ENCODE measurements at regions not wholly inside any gene's neighbourhood (a gene's known extent, or its start where the extent isn't known, plus 50 kb on each side); places are given as distances from the start of the nearest gene placed in this dataset.

DNA sequence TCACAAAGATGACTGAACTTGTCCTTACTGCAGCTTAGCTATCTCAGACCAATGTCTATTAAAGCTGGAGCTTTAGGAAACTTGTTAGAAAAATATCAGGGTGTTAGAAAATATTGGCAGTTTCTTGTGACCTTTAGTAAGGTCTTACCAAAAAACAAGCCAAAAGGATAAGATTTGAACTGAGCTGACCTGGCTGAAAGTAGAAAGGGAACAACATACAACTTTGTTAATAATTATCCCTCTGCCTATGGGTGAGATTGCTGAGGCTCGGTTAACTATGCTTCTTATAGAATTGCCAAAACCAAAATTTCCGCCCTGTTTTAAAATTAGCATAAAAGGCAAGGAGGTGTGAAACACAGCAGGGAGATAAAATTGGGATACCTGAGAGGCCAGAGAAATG is 73.8 kb downstream of the DHRS2 start:
- H2AFZ ChIP-seq (ENCODE audit: insufficient read depth, low read length, poor library complexity) = no peak overlapping the region
- H3K18ac ChIP-seq (ENCODE audit: low read length) = no peak overlapping the region
- H3K79me1 ChIP-seq (ENCODE audit: low read length) = no peaks in the 10 kb centered on the region
- no peaks in the 10 kb centered on the region for H3K36me3 ChIP-seq (ENCODE audit: control insufficient read depth in 1 of 2, insufficient read depth in 2 of 2, low read length in 2 of 2)
- H2AK5ac ChIP-seq (ENCODE audit: low read length) = no peak overlapping the region
- H3K14ac ChIP-seq (ENCODE audit: low read length) = no peak overlapping the region
- H3K27ac ChIP-seq (ENCODE audit: low read depth, low read length) = no peak overlapping the region
- DNase-seq = no peak
- H3K4me3 ChIP-seq (ENCODE audit: low read depth, low read length) = no peak overlapping the region
- WGBS (ENCODE audit: extremely low coverage, insufficient coverage, insufficient read length) = no CpG with 5 or more reads among the region's 2 CpGs
- no peak overlapping the region for H2BK12ac ChIP-seq (ENCODE audit: low read length)
- H3K4ac ChIP-seq (ENCODE audit: low read depth, low read length) = no peak overlapping the region
- H3K9me3 ChIP-seq (ENCODE audit: insufficient read depth, low read depth, low read length) = peaks cover 5% of the 10 kb centered on the region
- no peak overlapping the region for H3K4me2 ChIP-seq (ENCODE audit: low read length)
- H3K23ac ChIP-seq (ENCODE audit: low read length) = no peak overlapping the region
- H2BK5ac ChIP-seq (ENCODE audit: low read depth, low read length, poor library complexity) = no peak overlapping the region
- H3K27me3 ChIP-seq (ENCODE audit: insufficient read depth, low read length) = no peaks in the 10 kb centered on the region
- H4K91ac ChIP-seq (ENCODE audit: low read depth, low read length) = no peak overlapping the region
- no peak overlapping the region for H4K12ac ChIP-seq (ENCODE audit: low read depth, low read length)
- H3K79me2 ChIP-seq (ENCODE audit: control insufficient read depth, insufficient read depth, low read length, poor library complexity) = no peaks in the 10 kb centered on the region
- H4K8ac ChIP-seq (ENCODE audit: low read depth, low read length) = no peak overlapping the region
- no peak overlapping the region for H2BK120ac ChIP-seq (ENCODE audit: insufficient read depth, low read length, poor library complexity)
- no peaks in the 10 kb centered on the region for H3K4me1 ChIP-seq (ENCODE audit: control insufficient read depth in 1 of 2, insufficient read depth in 2 of 2, low read length in 2 of 2)
- H3K9ac ChIP-seq (ENCODE audit: low read length) = no peak overlapping the region

DNA sequence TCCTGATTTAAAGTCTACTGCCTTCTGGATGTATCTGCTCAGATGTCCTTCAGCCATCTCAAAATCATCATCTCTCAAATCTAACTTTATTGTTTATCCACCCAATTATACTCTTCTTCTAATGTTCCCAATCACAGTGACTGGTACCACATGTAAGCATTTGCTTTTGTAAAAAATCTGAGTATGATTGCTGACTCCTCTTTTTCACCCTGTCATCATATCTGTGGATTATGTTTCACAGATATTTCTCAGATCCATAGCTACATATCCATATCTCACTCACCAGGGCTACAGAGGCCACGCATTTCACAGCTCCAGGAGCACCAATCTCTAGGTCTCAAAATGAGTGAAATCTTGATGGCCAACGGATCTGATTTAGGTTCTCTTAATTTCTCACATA is 76.1 kb downstream of the DHRS2 start:
- Histone ChIP-seq H3K27me3 (ENCODE audit: insufficient read depth, low read length) (no peaks in the 10 kb centered on the region), H3K9me3 (ENCODE audit: insufficient read depth, low read depth, low read length) (peaks cover 3% of the 10 kb centered on the region), H3K36me3 (ENCODE audit: control insufficient read depth in 1 of 2, insufficient read depth in 2 of 2, low read length in 2 of 2) (no peaks in the 10 kb centered on the region), H3K4me3 (ENCODE audit: low read depth, low read length) (no peak overlapping the region), H3K4me1 (ENCODE audit: control insufficient read depth in 1 of 2, insufficient read depth in 2 of 2, low read length in 2 of 2) (no peaks in the 10 kb centered on the region), H4K12ac (ENCODE audit: low read depth, low read length) (no peak overlapping the region), H3K4me2 (ENCODE audit: low read length) (no peak overlapping the region), H2BK5ac (ENCODE audit: low read depth, low read length, poor library complexity) (no peak overlapping the region), H3K18ac (ENCODE audit: low read length) (no peak overlapping the region), H3K79me1 (ENCODE audit: low read length) (no peaks in the 10 kb centered on the region), H3K14ac (ENCODE audit: low read length) (no peak overlapping the region), H3K27ac (ENCODE audit: low read depth, low read length) (no peak overlapping the region), H3K9ac (ENCODE audit: low read length) (no peak overlapping the region), H2BK120ac (ENCODE audit: insufficient read depth, low read length, poor library complexity) (no peak overlapping the region), H2AFZ (ENCODE audit: insufficient read depth, low read length, poor library complexity) (no peak overlapping the region), H3K23ac (ENCODE audit: low read length) (no peak overlapping the region), H3K4ac (ENCODE audit: low read depth, low read length) (no peak overlapping the region), H2AK5ac (ENCODE audit: low read length) (no peak overlapping the region), H4K91ac (ENCODE audit: low read depth, low read length) (no peak overlapping the region), H3K79me2 (ENCODE audit: control insufficient read depth, insufficient read depth, low read length, poor library complexity) (no peaks in the 10 kb centered on the region), H4K8ac (ENCODE audit: low read depth, low read length) (no peak overlapping the region), H2BK12ac (ENCODE audit: low read length) (no peak overlapping the region)
- no CpG with 5 or more reads among the region's 2 CpGs for WGBS (ENCODE audit: extremely low coverage, insufficient coverage, insufficient read length)
- no peak for DNase-seq

DNA sequence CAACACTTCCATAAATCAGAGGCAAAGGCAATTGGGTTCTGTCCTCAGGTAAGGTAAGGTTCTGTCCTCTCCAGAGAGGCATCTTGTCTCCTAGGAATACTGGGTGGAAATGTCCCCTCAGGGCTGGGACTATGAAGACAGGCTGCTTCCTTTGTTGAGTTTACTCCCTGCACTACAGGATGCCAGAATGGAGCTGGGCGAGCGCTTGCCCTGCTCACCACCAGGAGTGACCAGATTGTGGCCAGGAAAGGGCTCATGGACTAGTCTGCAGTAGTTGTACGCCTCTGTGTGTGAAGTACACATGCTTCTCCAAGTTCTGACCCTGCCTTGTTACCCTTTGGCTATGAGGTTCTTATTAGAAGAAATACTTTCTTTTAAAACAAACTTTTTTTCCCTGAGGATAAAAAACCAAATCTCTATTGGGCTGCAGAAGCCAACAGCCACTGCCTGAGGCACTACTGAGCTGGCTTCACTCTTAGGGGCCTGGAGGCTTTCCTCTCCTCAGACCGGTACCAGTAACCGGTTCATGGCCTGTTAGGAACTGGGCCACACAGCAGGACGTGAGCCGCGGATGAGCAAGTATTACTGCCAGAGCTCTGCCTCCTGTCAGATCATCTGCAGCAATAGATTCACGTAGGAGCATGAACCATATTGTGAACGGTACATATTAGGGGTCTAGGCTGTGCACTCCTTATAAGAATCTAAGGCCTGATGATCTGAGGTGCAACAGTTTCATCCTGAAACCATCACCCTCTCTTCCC is 83.2 kb downstream of the DHRS2 start:
- Histone ChIP-seq H2BK5ac (ENCODE audit: low read depth, low read length, poor library complexity) (no peak overlapping the region), H3K27ac (ENCODE audit: low read depth, low read length) (no peak overlapping the region), H3K14ac (ENCODE audit: low read length) (no peak overlapping the region), H3K4ac (ENCODE audit: low read depth, low read length) (no peak overlapping the region), H2AFZ (ENCODE audit: insufficient read depth, low read length, poor library complexity) (no peak overlapping the region), H2BK12ac (ENCODE audit: low read length) (no peak overlapping the region), H3K36me3 (ENCODE audit: control insufficient read depth in 1 of 2, insufficient read depth in 2 of 2, low read length in 2 of 2) (no peaks in the 10 kb centered on the region), H2AK5ac (ENCODE audit: low read length) (no peak overlapping the region), H3K4me3 (ENCODE audit: low read depth, low read length) (no peak overlapping the region), H3K9ac (ENCODE audit: low read length) (no peak overlapping the region), H4K91ac (ENCODE audit: low read depth, low read length) (no peak overlapping the region), H3K27me3 (ENCODE audit: insufficient read depth, low read length) (no peaks in the 10 kb centered on the region), H3K4me1 (ENCODE audit: control insufficient read depth in 1 of 2, insufficient read depth in 2 of 2, low read length in 2 of 2) (no peaks in the 10 kb centered on the region), H3K79me2 (ENCODE audit: control insufficient read depth, insufficient read depth, low read length, poor library complexity) (no peaks in the 10 kb centered on the region), H3K23ac (ENCODE audit: low read length) (no peak overlapping the region), H3K4me2 (ENCODE audit: low read length) (no peak overlapping the region), H4K8ac (ENCODE audit: low read depth, low read length) (no peak overlapping the region), H2BK120ac (ENCODE audit: insufficient read depth, low read length, poor library complexity) (no peak overlapping the region), H3K79me1 (ENCODE audit: low read length) (no peaks in the 10 kb centered on the region), H3K18ac (ENCODE audit: low read length) (no peak overlapping the region), H3K9me3 (ENCODE audit: insufficient read depth, low read depth, low read length) (peaks cover 2% of the 10 kb centered on the region), H4K12ac (ENCODE audit: low read depth, low read length) (no peak overlapping the region)
- no peak for DNase-seq
- WGBS (ENCODE audit: extremely low coverage, insufficient coverage, insufficient read length) = no CpG with 5 or more reads among the region's 10 CpGs

DNA sequence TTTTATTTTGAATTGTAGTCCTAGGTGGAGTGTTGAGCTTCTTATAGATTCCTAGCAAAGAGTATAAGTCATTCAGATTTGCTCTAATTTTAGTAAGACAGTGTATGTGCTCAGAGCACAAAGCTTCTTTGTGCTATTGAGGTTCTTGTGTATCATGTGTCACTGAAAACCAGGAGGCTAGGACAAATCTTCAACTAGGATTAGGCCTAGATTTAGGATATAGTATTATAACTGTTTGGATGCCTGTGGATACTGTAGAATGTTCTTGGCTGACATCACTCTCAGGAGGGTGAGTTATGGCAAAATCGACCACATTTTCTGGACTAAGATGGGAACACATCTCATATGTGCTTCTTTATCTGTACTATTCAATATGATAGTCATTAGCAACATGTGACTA is 86.5 kb downstream of the DHRS2 start:
- no peaks in the 10 kb centered on the region for H3K36me3 ChIP-seq (ENCODE audit: control insufficient read depth in 1 of 2, insufficient read depth in 2 of 2, low read length in 2 of 2)
- no peak overlapping the region for H2BK12ac ChIP-seq (ENCODE audit: low read length)
- H3K27me3 ChIP-seq (ENCODE audit: insufficient read depth, low read length) = no peaks in the 10 kb centered on the region
- no peak overlapping the region for H3K27ac ChIP-seq (ENCODE audit: low read depth, low read length)
- no peak overlapping the region for H3K14ac ChIP-seq (ENCODE audit: low read length)
- no peaks in the 10 kb centered on the region for H3K9me3 ChIP-seq (ENCODE audit: insufficient read depth, low read depth, low read length)
- WGBS (ENCODE audit: extremely low coverage, insufficient coverage, insufficient read length) = no CpG with 5 or more reads among the region's 1 CpG
- H3K79me1 ChIP-seq (ENCODE audit: low read length) = peaks cover 1% of the 10 kb centered on the region
- H4K12ac ChIP-seq (ENCODE audit: low read depth, low read length) = no peak overlapping the region
- H3K4ac ChIP-seq (ENCODE audit: low read depth, low read length) = no peak overlapping the region
- no peak overlapping the region for H3K4me2 ChIP-seq (ENCODE audit: low read length)
- no peak overlapping the region for H3K9ac ChIP-seq (ENCODE audit: low read length)
- no peaks in the 10 kb centered on the region for H3K79me2 ChIP-seq (ENCODE audit: control insufficient read depth, insufficient read depth, low read length, poor library complexity)
- no peak for DNase-seq
- no peak overlapping the region for H3K23ac ChIP-seq (ENCODE audit: low read length)
- peaks cover 5% of the 10 kb centered on the region in 2 experiments for H3K4me1 ChIP-seq (ENCODE audit: control insufficient read depth in 1 of 2, insufficient read depth in 2 of 2, low read length in 2 of 2)
- H4K91ac ChIP-seq (ENCODE audit: low read depth, low read length) = no peak overlapping the region
- no peak overlapping the region for H2BK120ac ChIP-seq (ENCODE audit: insufficient read depth, low read length, poor library complexity)
- no peak overlapping the region for H3K4me3 ChIP-seq (ENCODE audit: low read depth, low read length)
- H3K18ac ChIP-seq (ENCODE audit: low read length) = no peak overlapping the region
- no peak overlapping the region for H2AFZ ChIP-seq (ENCODE audit: insufficient read depth, low read length, poor library complexity)
- H2AK5ac ChIP-seq (ENCODE audit: low read length) = no peak overlapping the region
- H4K8ac ChIP-seq (ENCODE audit: low read depth, low read length) = no peak overlapping the region
- no peak overlapping the region for H2BK5ac ChIP-seq (ENCODE audit: low read depth, low read length, poor library complexity)
